Stimulated activated naive B cell treated with anti-CD40 and anti-IgM and Interleukin-4, amounts not matched to agents 10 μg/mL and 1 μg/mL and 100 μg/mL, for 72 hours (primary cell): ENCODE measurements at regions not wholly inside any gene's neighbourhood (a gene's known extent, or its start where the extent isn't known, plus 50 kb on each side); places are given as distances from the start of the nearest gene placed in this dataset.
"Not testable (repeated sequence)": the region's sequence is repeated elsewhere in the genome, so short reads cannot be mapped to it uniquely, and the experiment has no call there.

Source experiments
- ATAC-seq, 2 donors: fragments of 150-1000 bp; cut with Tn5 transposase; replicated peaks; 2 replicates each; pipeline ENCODE4 v1.10.0; 2021; ENCODE audit warnings: moderate library complexity in 1 of 2
- DNase-seq: peaks from one replicate; pipeline ENCODE4 v3.0.0; 2021
- H3K27ac Mint-ChIP-seq: one replicate; pipeline ENCODE4 v1.8.0; 2022; ENCODE audit warnings: mild to moderate bottlenecking, mixed read lengths
- H3K27me3 Mint-ChIP-seq, 2 donors: one replicate each; pipeline ENCODE4 v1.8.0; 2022; ENCODE audit warnings: mixed read lengths in 2 of 2
- H3K36me3 Mint-ChIP-seq, 2 donors: one replicate each; pipeline ENCODE4 v1.8.0; 2022; ENCODE audit warnings: mixed read lengths in 2 of 2, mild to moderate bottlenecking in 1 of 2
- H3K4me1 Mint-ChIP-seq, 2 donors: one replicate each; pipeline ENCODE4 v1.8.0; 2022; ENCODE audit warnings: mixed read lengths in 2 of 2, mild to moderate bottlenecking in 1 of 2
- H3K4me3 Mint-ChIP-seq, 2 donors: one replicate each; pipeline ENCODE4 v1.8.0; 2022; ENCODE audit warnings: mild to moderate bottlenecking in 2 of 2, mixed read lengths in 2 of 2, moderate library complexity in 1 of 2
- H3K9me3 Mint-ChIP-seq, 2 donors: one replicate each; pipeline ENCODE4 v1.8.0; 2022; ENCODE audit warnings: mixed read lengths in 2 of 2, mild to moderate bottlenecking in 1 of 2

DNA sequence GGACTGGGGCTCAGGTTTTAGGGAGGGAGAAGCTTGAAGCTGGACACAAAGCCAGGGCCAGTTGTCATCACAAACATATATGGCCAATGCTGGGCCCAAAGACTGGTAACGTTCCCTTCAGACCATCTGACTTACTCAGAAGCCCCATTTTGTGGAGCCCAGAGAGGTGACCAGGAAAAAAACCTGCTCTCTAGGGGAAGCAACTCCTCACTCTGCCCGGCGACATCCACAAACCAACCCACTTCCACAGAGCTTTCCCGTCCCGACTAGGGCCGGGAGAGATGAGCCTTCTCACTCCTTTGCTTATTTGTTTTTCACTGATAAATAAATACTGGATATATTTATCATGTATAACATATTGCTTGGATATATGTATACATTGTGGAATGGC is 180.9 kb upstream of the RTL1 start:
- H3K4me1 Mint-ChIP-seq, result no peaks in the 10 kb centered on the region
- no peak overlapping the region for H3K27ac Mint-ChIP-seq
- DNase-seq (no peak), ATAC-seq (no peak)
- H3K27me3 Mint-ChIP-seq, result peaks cover 7 to 19% of the 10 kb centered on the region in 2 donors
- no peak overlapping the region for H3K4me3 Mint-ChIP-seq
- H3K9me3 Mint-ChIP-seq, result peaks cover 0 to 15% of the 10 kb centered on the region in 2 donors
- no peaks in the 10 kb centered on the region for H3K36me3 Mint-ChIP-seq

DNA sequence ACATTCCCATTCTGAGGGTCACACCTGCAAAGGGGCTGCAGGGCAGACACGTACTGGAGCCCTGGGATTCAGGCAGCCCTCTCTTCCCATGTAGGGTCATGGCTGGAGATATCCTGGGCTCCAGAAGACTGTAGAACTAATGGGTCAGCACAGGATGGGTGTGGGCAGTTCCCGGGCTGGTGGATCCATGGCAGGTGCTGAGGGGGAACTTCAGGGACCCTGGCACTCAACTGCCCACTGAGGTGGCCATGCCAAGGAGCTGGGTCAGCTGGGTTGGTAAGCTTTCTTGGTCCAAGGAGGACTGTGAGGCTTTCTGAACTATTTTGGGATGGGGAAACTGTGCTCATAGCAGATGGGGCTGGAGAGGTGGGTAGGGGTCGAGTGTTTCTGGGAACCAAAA is 183.4 kb upstream of the RTL1 start:
- Mint-ChIP-seq H3K4me1 (no peaks in the 10 kb centered on the region), H3K36me3 (no peaks in the 10 kb centered on the region), H3K4me3 (no peak overlapping the region), H3K27me3 (peaks cover 0 to 9% of the 10 kb centered on the region in 2 donors), H3K27ac (no peak overlapping the region), H3K9me3 (peaks cover 0 to 9% of the 10 kb centered on the region in 2 donors)
- no peak for ATAC-seq
- DNase-seq, result no peak

DNA sequence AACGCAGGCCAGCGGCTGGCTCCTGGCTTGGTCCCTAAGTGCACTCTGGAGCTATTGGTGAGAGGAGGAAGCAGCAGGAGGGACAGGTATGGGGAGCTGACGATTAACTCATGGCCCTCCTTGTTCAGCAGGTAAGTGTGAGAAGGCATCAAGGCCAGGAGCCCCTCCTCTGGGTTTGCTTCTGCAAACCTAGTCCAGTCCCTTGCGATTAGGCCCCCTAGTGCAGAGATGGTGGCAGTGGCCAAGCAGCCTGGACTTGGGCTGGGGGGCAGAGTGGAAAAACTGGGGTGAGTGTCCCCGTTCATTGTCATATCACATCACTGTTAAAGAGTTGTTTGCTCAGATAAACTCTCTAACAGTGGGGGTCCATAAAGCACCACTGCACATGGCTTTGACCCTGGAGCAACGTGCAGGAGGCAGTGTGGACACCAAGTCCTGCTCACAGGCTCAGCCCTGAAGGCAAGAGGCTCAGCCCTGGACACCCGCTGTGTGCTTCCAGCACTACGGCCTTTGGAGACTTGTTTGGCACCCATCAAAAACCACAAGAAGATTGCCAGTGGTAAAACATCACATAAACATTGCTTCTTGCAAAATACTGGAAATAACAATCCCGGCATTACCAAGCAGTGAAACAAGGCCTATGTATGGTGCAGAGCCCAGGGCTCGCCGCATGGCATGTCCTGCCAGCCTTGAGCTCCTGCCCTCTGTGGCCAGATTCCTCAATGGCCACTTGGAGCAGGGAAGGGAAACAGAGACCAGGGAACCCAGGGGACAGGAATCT is 184.3 kb upstream of the RTL1 start:
- Mint-ChIP-seq H3K9me3 (peaks cover 0 to 9% of the 10 kb centered on the region in 2 donors), H3K27ac (no peak overlapping the region), H3K36me3 (no peaks in the 10 kb centered on the region), H3K4me3 (no peak overlapping the region), H3K27me3 (peaks cover 0 to 9% of the 10 kb centered on the region in 2 donors), H3K4me1 (no peaks in the 10 kb centered on the region)
- no peak for ATAC-seq
- DNase-seq, result no peak

DNA sequence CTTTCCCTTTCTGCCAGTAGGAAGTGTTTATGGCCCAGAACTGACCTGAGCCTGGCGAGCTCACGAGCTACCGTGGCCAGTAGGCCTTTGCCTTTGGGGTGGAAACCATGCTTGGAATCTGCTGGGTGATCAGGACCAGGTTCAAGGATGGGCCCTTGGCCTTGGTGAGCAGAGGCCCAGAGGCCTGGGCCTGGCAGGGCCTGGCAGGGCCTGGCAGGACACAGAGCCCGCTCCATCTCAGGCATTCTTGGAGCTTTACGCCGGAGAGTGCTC is 184.8 kb upstream of the RTL1 start:
- Mint-ChIP-seq H3K4me3 (no peak overlapping the region), H3K9me3 (peaks cover 0 to 7% of the 10 kb centered on the region in 2 donors), H3K36me3 (no peaks in the 10 kb centered on the region), H3K27ac (no peak overlapping the region), H3K27me3 (peaks cover 0 to 9% of the 10 kb centered on the region in 2 donors), H3K4me1 (no peaks in the 10 kb centered on the region)
- no peak for ATAC-seq
- no peak for DNase-seq

DNA sequence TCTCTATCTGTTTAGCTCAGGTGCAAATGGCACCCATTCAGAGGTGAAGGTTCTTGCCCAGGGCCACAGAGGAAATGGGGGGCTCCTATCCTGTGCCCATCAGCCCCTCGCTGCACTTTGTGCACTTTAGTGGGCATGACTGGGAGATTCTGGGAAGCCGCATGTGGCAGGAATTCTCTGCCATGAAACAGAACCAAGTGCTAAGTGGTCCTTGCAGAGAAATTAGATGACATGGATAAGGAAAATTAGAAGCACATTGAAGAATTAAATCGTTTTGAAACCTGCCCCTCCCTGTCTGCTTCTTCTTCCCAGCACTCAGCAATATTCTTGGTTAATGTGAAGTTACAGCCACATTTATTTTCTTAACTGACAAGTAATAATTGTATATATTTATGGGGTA is 185.2 kb upstream of the RTL1 start:
- H3K9me3 Mint-ChIP-seq, result peaks cover 0 to 7% of the 10 kb centered on the region in 2 donors
- H3K4me1 Mint-ChIP-seq, result no peaks in the 10 kb centered on the region
- ATAC-seq (no peak), DNase-seq (no peak)
- H3K36me3 Mint-ChIP-seq, result no peaks in the 10 kb centered on the region
- H3K27ac Mint-ChIP-seq, result no peak overlapping the region
- peaks cover 0 to 9% of the 10 kb centered on the region in 2 donors for H3K27me3 Mint-ChIP-seq
- no peak overlapping the region for H3K4me3 Mint-ChIP-seq

DNA sequence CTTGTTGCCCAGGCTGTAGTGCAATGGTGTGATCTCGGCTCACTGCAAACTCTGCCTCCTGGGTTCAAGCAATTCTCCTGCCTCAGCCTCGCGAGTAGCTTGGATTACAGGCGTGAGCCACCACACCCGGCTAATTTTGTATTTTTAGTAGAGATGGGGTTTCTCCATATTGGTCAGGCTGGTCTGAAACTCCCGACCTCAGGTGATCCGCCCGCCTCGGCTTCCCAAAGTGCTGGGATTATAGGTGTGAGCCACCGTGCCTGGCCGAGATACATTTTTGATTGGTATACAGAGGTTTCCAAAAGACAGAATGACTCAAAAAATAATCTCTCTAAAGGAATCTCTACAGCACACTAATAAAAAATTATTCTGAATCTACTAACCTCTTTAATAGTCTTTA is 187.0 kb upstream of the RTL1 start:
- H3K9me3 Mint-ChIP-seq, H3K36me3 Mint-ChIP-seq, H3K27ac Mint-ChIP-seq, DNase-seq, H3K4me3 Mint-ChIP-seq, ATAC-seq, H3K4me1 Mint-ChIP-seq: not testable (repeated sequence)
- H3K27me3 Mint-ChIP-seq, result peaks cover 0 to 15% of the 10 kb centered on the region in 2 donors

DNA sequence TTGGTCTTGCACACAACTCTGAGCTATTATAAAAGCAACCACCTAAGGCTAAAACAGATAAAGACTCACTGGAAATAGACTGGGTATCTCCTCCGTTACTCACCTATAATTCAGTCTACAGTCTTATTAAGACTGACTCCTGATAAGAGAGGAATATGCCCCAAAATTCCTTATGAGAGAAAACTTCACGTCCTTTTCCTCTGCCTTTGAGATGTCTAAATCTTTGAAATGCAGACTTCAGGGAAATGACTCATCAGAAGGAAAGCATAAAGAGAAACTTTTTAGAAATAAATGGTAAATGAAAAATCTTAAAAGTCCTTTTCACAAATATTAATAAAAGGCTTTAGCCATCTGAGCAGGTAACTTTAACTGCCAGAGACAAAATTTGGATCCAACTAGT is 187.5 kb upstream of the RTL1 start:
- Mint-ChIP-seq H3K9me3 (peaks cover 0 to 5% of the 10 kb centered on the region in 2 donors), H3K36me3 (no peaks in the 10 kb centered on the region), H3K4me1 (no peaks in the 10 kb centered on the region), H3K27me3 (peaks cover 0 to 14% of the 10 kb centered on the region in 2 donors), H3K4me3 (no peak overlapping the region), H3K27ac (no peak overlapping the region)
- DNase-seq (no peak), ATAC-seq (no peak)

DNA sequence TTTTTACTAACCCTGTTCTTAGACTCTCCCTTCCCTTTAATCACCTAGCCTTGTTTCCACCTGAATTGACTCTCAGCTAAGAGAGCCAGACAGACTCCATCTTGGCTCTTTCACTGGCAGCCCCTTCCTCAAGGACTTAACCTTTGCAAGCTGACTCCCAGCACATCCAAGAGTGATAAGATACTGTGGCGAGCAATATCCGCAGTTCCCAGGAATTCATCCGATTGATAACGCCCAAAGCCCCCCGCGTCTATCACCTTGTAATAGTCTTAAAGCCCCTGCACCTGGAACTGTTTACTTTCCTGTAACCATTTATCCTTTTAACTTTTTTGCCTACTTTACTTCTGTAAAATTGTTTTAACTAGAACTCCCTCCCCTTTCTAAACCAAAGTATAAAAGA is 191.4 kb upstream of the RTL1 start:
- DNase-seq, H3K27ac Mint-ChIP-seq, H3K4me3 Mint-ChIP-seq, H3K36me3 Mint-ChIP-seq, H3K9me3 Mint-ChIP-seq, ATAC-seq, H3K4me1 Mint-ChIP-seq: not testable (repeated sequence)
- H3K27me3 Mint-ChIP-seq, result peaks cover 10 to 16% of the 10 kb centered on the region in 2 donors

DNA sequence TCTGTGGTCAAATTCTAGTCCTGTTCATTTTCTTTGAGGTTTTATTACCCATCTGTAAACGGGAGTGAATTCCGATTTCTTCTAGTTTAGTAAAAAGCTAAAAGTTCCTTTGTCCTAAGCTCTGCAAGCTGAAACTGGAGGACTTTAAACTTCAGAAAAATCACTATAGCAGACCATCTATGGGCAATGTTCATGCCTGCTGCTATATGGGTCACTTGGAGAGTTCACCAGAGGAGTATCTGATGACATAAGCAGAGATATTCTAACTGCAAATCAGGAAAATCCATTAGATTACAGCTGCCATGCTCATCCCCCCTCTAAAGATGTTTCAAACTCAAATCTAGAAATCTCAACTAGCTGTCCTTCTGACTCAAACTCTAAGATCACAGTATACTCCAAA is 193.0 kb upstream of the RTL1 start:
- ATAC-seq (no peak), DNase-seq (no peak)
- no peaks in the 10 kb centered on the region for H3K4me1 Mint-ChIP-seq
- no peak overlapping the region for H3K4me3 Mint-ChIP-seq
- H3K27me3 Mint-ChIP-seq, result peaks cover 10 to 16% of the 10 kb centered on the region in 2 donors
- H3K36me3 Mint-ChIP-seq, result peaks cover 0 to 2% of the 10 kb centered on the region in 2 donors
- H3K9me3 Mint-ChIP-seq, result peaks cover 9% of the 10 kb centered on the region in 2 donors
- no peak overlapping the region for H3K27ac Mint-ChIP-seq

DNA sequence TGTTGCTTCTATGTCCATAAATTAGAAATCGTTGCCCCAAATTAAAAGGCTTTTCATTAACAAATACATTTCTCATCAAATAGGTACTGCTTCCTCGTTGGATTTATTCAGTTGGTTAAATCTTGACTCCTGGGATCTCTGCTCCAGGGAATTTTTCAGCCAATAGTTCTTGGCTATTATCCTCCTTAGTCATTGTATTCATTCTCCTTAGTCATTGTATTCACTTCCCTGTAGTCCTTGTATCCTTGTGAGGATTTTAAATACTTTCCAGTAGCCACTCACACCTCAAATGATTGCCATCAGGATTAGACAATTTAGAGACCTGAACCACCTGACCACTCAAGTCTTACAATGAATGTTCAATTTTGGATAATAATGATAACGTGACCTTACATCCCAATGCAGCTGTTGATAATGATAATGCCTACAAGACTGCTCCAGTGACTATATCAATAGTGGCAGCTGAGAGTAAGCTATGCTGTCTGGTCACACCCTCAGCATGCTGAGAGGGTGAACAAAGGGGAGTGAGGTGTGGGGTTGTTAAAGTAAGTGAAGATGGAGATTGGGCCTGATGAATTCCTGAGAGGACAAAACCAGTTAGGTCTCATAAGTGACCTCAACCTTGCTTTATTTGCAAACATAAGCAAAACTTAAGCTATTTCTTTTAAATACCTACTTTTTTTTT is 193.7 kb upstream of the RTL1 start:
- ATAC-seq (no peak), DNase-seq (no peak)
- H3K27me3 Mint-ChIP-seq, result peaks cover 10 to 16% of the 10 kb centered on the region in 2 donors
- no peak overlapping the region for H3K27ac Mint-ChIP-seq
- H3K4me1 Mint-ChIP-seq, result no peaks in the 10 kb centered on the region
- peaks cover 0 to 2% of the 10 kb centered on the region in 2 donors for H3K36me3 Mint-ChIP-seq
- H3K9me3 Mint-ChIP-seq, result peaks cover 9% of the 10 kb centered on the region in 2 donors
- H3K4me3 Mint-ChIP-seq, result no peak overlapping the region

DNA sequence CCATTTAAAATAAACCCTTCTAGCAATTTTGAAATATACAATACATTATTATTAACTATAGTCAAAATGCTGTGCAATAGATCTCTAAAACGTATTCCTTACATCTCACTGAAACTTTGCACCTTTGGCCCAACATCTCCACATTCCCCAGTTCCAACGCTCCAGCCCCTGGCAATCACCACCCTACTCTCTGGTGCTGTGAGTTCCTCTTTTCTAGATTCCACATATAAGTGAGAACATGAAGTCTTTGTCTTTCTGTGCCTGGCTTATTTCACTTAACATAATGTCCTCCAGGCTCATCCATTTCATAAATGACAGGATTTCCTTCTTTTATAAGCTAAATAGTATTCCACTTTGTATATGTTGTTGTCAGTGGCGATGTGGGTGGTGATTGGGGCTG is 194.7 kb upstream of the RTL1 start:
- H3K27me3 Mint-ChIP-seq, result peaks cover 10 to 16% of the 10 kb centered on the region in 2 donors
- no peak for DNase-seq
- H3K27ac Mint-ChIP-seq, result no peak overlapping the region
- H3K4me1 Mint-ChIP-seq, result no peaks in the 10 kb centered on the region
- no peak for ATAC-seq
- H3K9me3 Mint-ChIP-seq, result peaks cover 9% of the 10 kb centered on the region in 2 donors
- H3K36me3 Mint-ChIP-seq, result peaks cover 0 to 2% of the 10 kb centered on the region in 2 donors
- H3K4me3 Mint-ChIP-seq, result no peak overlapping the region

DNA sequence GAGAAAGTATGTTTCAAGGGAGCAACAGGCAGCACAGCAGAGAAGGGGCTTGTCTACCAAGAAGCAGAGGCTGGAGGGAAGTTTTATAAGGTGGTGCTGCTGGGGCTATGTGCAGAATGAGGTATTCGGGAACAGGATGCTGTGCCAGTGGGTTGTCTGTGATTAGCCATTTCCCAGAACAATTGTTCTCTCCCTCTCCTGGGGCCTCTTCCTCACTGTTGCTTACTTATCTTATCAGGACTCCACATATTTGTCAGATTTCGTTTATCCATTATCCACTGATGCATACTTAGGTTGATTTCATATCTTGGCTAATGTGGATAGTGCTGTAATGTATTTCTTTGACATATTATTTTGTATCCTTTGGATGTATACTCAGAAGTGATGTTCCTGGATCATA is 195.1 kb upstream of the RTL1 start:
- Mint-ChIP-seq H3K4me3 (no peak overlapping the region), H3K9me3 (peaks cover 9% of the 10 kb centered on the region in 2 donors), H3K27ac (no peak overlapping the region), H3K36me3 (peaks cover 0 to 2% of the 10 kb centered on the region in 2 donors), H3K4me1 (no peaks in the 10 kb centered on the region), H3K27me3 (peaks cover 13 to 17% of the 10 kb centered on the region in 2 donors)
- DNase-seq (no peak), ATAC-seq (no peak)

DNA sequence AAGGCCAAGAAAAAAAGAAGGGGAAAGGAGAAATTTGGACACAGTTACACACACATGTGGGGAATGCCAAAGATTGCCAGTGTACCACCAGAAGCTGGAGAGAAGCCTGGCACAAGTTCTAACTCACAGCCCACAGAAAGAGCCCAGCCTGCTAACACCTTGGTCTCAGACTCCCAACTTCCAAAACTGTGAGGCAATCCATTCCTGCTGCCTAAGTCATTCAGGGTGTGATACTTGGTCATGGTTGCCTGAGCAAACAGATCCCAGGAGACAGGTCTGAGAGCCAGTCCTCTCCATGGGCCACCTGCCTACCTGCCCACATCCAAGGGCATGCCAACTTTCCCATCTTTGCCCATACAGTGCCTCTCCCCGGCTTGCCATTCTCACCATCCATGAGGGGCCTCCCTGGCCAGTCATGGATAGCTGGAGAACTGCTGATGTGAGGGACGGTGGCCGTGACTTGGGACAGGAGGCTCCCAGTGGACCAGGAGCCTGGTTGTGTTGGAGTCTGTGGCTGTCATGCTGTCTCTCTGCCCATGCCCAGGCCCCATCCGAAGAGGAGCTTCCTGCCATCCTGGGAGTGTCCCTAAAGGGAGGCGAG is 198.0 kb upstream of the RTL1 start:
- Mint-ChIP-seq H3K36me3 (peaks cover 0 to 2% of the 10 kb centered on the region in 2 donors), H3K4me3 (no peak overlapping the region), H3K9me3 (peaks cover 9% of the 10 kb centered on the region in 2 donors), H3K4me1 (no peaks in the 10 kb centered on the region), H3K27me3 (peaks cover 12 to 16% of the 10 kb centered on the region in 2 donors), H3K27ac (no peak overlapping the region)
- DNase-seq, result no peak
- no peak for ATAC-seq

DNA sequence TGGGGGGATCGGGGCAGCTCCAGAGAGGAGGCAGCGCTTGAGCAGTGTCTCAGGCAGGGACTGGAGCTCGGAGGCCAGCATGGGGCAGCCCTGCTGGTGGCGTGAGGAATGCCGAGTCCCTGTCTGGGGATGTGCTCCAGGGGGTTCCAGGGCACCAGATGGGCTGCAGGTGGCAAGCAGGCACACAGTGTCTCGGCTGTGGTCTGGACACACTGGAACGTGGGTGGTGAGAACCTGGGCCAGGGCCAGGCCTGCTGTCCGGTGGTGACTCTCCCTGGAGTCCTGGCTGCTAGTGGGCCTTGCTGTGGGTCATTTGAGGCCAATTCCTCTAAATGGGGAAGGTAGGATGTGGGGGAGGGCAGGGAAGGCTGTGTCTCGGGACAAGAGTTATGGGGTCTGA is 199.4 kb upstream of the RTL1 start:
- Mint-ChIP-seq H3K36me3 (peaks cover 0 to 2% of the 10 kb centered on the region in 2 donors), H3K9me3 (peaks cover 11 to 13% of the 10 kb centered on the region in 2 donors), H3K27me3 (peaks cover 6 to 16% of the 10 kb centered on the region in 2 donors), H3K4me3 (no peak overlapping the region), H3K4me1 (no peaks in the 10 kb centered on the region), H3K27ac (no peak overlapping the region)
- ATAC-seq, result no peak
- no peak for DNase-seq
